GM12891 (cell line): ENCODE measurements at regions not wholly inside any gene's neighbourhood (a gene's known extent, or its start where the extent isn't known, plus 50 kb on each side); places are given as distances from the start of the nearest gene placed in this dataset.

Source experiments
- POLR2A ChIP-seq: IDR thresholded peaks from 2 replicates; pipeline ENCODE4 v1.6.1; 2011; ENCODE audit warnings: low read depth, low read length, control low read depth
- POLR2AphosphoS5 ChIP-seq: IDR thresholded peaks from 2 replicates; pipeline ENCODE4 v1.6.1; 2011; ENCODE audit warnings: low read depth, low read length, control low read depth
- POU2F2 ChIP-seq: IDR thresholded peaks from 2 replicates; pipeline ENCODE4 v1.6.1; 2011; ENCODE audit warnings: low read depth, mild to moderate bottlenecking, control low read depth, low read length, moderate library complexity
- TAF1 ChIP-seq: IDR thresholded peaks from 2 replicates; pipeline ENCODE4 v1.6.1; 2011; ENCODE audit warnings: low read depth, low read length, control low read depth

DNA sequence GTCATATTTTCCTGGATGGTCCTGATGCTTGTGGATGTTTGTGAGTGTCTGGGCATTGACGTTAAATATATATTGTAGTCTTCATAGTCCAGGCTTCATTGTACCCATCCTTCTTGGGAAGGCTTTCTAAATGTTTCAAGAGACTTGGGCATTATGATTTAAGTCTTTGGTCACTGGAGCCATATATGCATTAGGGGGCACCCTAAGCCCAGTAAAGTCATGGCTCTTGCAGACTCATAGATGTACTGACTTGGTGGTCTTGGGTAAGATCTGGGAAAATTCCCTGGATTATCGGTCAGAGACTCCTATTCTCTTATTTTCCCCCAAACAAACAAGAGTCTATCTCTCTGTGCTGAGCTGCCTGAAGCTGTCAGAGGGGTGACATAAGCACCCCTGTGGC is 271.1 kb downstream of the TRIM36 start:
- TF ChIP-seq POLR2A (no peak), POLR2AphosphoS5 (no peak), TAF1 (no peak), POU2F2 (no peak)
